NCI-H526 (cell line): ENCODE measurements at regions not wholly inside any gene's neighbourhood (a gene's known extent, or its start where the extent isn't known, plus 50 kb on each side); places are given as distances from the start of the nearest gene placed in this dataset.
"Not testable (repeated sequence)": the region's sequence is repeated elsewhere in the genome, so short reads cannot be mapped to it uniquely, and the experiment has no call there.

Experiments
- DNase-seq, 2 experiments: peaks; one replicate each; lab custom pipeline; 2025; lab: John Stamatoyannopoulos, UW

- no peak for DNase-seq
These were observed 53.2 kb upstream of the UBE2E3 start for GRCh38 chr2:180927030-180927686.

DNA sequence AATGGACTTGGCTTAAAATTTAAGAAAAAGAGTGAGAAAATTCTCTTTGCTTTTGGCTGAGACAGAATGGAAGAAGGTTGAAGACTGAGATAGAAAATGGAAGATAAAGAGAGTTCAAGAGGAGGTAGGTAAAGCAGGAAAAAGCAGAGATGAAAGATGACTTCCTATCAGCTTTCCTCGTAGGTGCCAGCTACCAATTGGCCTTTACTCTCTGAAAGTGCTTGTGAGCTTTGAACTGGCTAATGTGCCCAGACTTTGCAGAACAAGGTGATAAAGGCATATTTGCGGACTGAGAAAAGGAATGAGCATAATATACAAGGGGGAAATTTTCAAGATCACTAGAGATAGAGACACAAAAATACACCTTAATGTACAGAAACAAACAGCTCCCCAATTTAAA, 54.7 kb upstream of the UBE2E3 start:
- DNase-seq: no peak

DNA sequence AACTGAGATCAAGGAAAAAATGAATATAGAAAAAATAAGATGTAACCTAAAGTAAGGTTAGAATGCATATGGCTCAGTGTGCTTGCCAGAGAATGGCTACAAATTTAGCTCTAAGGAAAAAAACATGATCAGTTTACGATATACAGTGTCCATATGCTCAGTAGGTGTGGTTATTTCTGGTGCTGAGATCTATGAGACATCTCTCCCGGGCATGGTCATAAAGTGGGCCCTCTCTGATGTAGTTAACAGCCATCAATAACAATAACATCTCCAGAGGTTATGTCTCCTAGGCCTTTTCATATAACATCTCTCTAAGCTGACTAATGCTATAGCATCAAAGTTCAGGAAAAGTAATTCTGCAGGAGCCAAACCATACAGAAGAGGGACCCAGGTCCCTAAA, 56.3 kb upstream of the UBE2E3 start:
- DNase-seq: no peak

- no peak for DNase-seq
These were observed 69.4 kb upstream of the UBE2E3 start for GRCh38 chr2:180910831-180911665.

DNA sequence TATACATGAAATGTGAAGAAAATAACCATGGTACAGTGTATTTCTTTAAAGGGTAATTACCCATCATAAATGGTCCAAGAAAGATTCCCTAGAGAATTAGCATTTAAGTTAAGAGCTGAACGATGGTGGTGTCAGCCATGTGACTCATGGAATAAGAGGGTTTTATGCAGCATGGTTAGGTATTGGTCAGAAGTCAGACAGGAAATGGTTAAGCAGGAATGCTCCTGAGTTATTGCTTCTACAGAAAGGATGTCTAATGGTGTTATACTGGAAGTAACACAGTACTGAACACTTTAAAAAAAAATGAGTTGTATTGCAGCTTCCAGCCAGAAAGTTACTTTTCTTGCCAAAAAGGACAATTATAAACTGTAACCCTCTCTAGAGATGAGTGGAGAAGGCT, 72.7 kb upstream of the UBE2E3 start:
- no peak for DNase-seq

DNA sequence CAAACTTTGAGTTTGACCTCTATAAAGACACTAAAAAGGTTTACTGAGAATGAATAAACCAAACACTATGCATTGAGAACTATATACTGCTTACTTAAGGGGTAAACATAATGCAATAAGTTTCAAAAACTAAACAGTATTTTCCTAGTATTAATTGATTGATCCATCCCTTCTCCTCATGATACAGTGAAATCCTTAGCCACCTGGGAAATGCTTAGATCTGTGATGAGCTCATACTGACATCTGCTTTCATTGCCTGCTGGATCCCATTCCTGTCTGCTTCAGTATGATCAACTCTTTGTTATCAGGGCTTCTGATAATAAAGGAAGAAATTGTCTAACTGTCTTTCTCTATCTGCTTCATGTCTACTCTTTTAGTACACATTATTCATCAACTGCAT, 74.9 kb upstream of the UBE2E3 start:
- DNase-seq: no peak

- no peak for DNase-seq
These were observed 75.4 kb upstream of the UBE2E3 start for GRCh38 chr2:180905002-180905401.

GRCh38 chr2:180901331-180901730, 79.1 kb upstream of the UBE2E3 start:
- DNase-seq: no peak

- DNase-seq: no peak
These were observed 86.7 kb upstream of the UBE2E3 start for GRCh38 chr2:180893752-180894151.

- no peak for DNase-seq
These were observed 88.3 kb upstream of the UBE2E3 start for GRCh38 chr2:180892091-180892490.

- no peak for DNase-seq
These were observed 89.0 kb upstream of the UBE2E3 start for GRCh38 chr2:180891360-180891759.

- DNase-seq: no peak
These were observed 89.6 kb upstream of the UBE2E3 start for GRCh38 chr2:180890781-180891180.

GRCh38 chr2:180882959-180883358, 97.4 kb upstream of the UBE2E3 start:
- no peak for DNase-seq

DNA sequence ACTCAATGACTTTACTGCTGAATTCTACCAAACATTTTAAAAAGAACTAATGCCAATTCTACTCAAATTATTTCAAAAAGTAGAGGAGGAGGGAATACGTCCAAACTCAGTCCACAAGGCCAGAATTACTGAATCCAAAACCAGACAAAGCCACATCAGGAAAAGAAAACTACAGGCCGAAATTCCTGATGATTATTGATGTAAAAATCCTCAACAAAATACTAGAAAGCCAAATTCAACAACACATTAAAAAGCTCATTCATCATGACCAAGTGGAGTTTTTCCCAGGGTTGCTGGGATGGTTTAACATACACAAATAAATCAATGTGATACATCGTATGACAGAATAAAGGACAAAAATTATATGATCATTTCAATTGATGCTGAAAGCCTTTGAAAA, 103.9 kb upstream of the UBE2E3 start:
- DNase-seq: no peak

DNA sequence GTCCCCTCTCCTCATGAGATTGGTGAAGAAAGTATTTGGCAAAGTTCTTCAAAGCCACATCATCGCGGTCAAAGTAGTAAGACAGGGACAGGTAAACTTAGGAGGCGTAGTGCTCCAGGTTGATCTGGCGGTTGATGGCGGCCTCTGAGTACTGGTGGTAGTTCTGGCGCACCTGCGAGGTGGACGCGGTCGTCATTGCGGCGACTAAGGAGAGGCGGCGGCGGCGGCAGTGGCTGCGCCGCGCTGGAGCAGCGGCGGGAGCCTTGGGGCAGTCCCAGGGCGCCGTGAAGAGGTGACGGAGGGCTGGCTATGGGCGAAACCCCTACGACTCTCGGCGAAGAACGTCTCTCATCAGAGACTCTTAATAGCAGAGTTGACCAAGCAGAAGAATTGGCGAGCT, 107.2 kb upstream of the UBE2E3 start:
- DNase-seq: no peak

- DNase-seq: not testable (repeated sequence)
These were observed 107.6 kb upstream of the UBE2E3 start for GRCh38 chr2:180872781-180873180.

DNA sequence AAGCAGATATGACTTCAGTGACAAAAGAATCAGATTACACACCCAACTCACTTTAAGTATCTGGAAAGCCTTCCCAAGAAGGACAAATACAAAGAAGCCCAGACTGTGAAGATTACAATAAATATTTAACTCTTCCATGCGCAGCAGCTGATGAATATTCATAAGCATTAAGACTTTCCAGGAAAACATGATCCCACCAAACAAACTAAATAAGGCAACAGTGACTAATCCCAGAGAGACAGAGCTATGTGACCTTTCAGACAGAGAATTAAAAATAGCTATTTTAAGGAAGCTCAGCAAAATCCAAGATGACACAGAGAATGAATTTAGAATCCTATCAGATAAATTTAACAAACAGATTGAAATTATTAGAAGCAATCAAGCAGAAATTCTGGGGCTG, 108.2 kb upstream of the UBE2E3 start:
- DNase-seq: no peak

- DNase-seq: no peak
These were observed 108.8 kb upstream of the UBE2E3 start for GRCh38 chr2:180871649-180872048.

- no peak for DNase-seq
These were observed 130.6 kb upstream of the UBE2E3 start for GRCh38 chr2:180849851-180850250.

GRCh38 chr2:180848393-180848792, 132.0 kb upstream of the UBE2E3 start:
- no peak for DNase-seq

GRCh38 chr2:180846756-180847472, 133.5 kb upstream of the UBE2E3 start:
- no peak for DNase-seq

GRCh38 chr2:180842461-180842860, 137.9 kb upstream of the UBE2E3 start:
- DNase-seq: no peak

GRCh38 chr2:180840641-180841040, 139.8 kb upstream of the UBE2E3 start:
- DNase-seq: no peak
